Breast epithelium (tissue), 3 donors: ENCODE measurements at regions not wholly inside any gene's neighbourhood (a gene's known extent, or its start where the extent isn't known, plus 50 kb on each side); places are given as distances from the start of the nearest gene placed in this dataset.

Experiments used
- POLR2A ChIP-seq: fragments of 450-650 bp; IDR thresholded peaks from one replicate; pipeline ENCODE4 v1.6.1; 2016; ENCODE audit warnings: antibody characterized with exemption, mild to moderate bottlenecking, moderate library complexity
- TF ChIP-seq, protein P1 (sequence below), 3 donors: fragments of 450-650 bp; IDR thresholded peaks; one replicate each; pipeline ENCODE4 v1.5.1; 2016 to 2017; ENCODE audit warnings: antibody characterized with exemption in 3 of 3, mild to moderate bottlenecking in 3 of 3, moderate library complexity in 3 of 3

- TF ChIP-seq POLR2A: no peak
- TF ChIP-seq, protein P1, sequence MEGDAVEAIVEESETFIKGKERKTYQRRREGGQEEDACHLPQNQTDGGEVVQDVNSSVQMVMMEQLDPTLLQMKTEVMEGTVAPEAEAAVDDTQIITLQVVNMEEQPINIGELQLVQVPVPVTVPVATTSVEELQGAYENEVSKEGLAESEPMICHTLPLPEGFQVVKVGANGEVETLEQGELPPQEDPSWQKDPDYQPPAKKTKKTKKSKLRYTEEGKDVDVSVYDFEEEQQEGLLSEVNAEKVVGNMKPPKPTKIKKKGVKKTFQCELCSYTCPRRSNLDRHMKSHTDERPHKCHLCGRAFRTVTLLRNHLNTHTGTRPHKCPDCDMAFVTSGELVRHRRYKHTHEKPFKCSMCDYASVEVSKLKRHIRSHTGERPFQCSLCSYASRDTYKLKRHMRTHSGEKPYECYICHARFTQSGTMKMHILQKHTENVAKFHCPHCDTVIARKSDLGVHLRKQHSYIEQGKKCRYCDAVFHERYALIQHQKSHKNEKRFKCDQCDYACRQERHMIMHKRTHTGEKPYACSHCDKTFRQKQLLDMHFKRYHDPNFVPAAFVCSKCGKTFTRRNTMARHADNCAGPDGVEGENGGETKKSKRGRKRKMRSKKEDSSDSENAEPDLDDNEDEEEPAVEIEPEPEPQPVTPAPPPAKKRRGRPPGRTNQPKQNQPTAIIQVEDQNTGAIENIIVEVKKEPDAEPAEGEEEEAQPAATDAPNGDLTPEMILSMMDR (IDR thresholded peaks at IDR 0.05): no peak
Measured at GRCh38 chr3:102307442-102307841, 127.4 kb upstream of the ZPLD1 start.
